HEK293T (cell line): ENCODE measurements at regions not wholly inside any gene's neighbourhood (a gene's known extent, or its start where the extent isn't known, plus 50 kb on each side); places are given as distances from the start of the nearest gene placed in this dataset.

Experiments
- CTCF ChIA-PET: fragments of 350-600 bp; formaldehyde crosslinking; extraction: SDS; loops from one replicate; lab custom pipeline; 2021; ENCODE audit warnings: antibody characterized with exemption, inconsistent platforms; lab: Yijun Ruan, JAX
- POLR2A ChIA-PET: fragments of 350-600 bp; formaldehyde crosslinking; extraction: SDS; loops from one replicate; lab custom pipeline; 2020; ENCODE audit warnings: antibody characterized with exemption, inconsistent platforms; lab: Yijun Ruan, JAX
- DNase-seq: peaks from one replicate; pipeline ENCODE4 v3.0.0; 2012; ENCODE audit warnings: mixed read lengths; ENCODE audit errors: extremely low spot score
- ARNT ChIP-seq: fragments of 450-650 bp; IDR thresholded peaks from 2 replicates; pipeline ENCODE4 v1.6.1; 2017; ENCODE audit warnings: mild to moderate bottlenecking
- BHLHE40 ChIP-seq: fragments of 450-650 bp; IDR thresholded peaks from 2 replicates; pipeline ENCODE4 v1.6.1; 2016; ENCODE audit warnings: mild to moderate bottlenecking, moderate library complexity, borderline replicate concordance
- CTBP1 ChIP-seq: fragments of 450-650 bp; IDR thresholded peaks from 2 replicates; pipeline ENCODE4 v1.6.1; 2016; ENCODE audit warnings: borderline replicate concordance
- ELF4 ChIP-seq: fragments of 450-650 bp; IDR thresholded peaks from 2 replicates; pipeline ENCODE4 v1.6.1; 2017; ENCODE audit warnings: antibody characterized with exemption
- FOXA1 ChIP-seq: fragments of 450-650 bp; IDR thresholded peaks from 2 replicates; pipeline ENCODE4 v1.6.1; 2016; ENCODE audit warnings: mild to moderate bottlenecking
- FOXK2 ChIP-seq: fragments of 450-650 bp; IDR thresholded peaks from 2 replicates; pipeline ENCODE4 v1.6.1; 2016; ENCODE audit warnings: mild to moderate bottlenecking
- FOXM1 ChIP-seq: fragments of 450-650 bp; IDR thresholded peaks from 2 replicates; pipeline ENCODE4 v1.6.1; 2017; ENCODE audit warnings: mild to moderate bottlenecking, borderline replicate concordance
- HDGF ChIP-seq: fragments of 450-650 bp; IDR thresholded peaks from 2 replicates; pipeline ENCODE4 v1.6.1; 2017; ENCODE audit warnings: antibody characterized with exemption, borderline replicate concordance
- L3MBTL2 ChIP-seq: fragments of 450-650 bp; conservative IDR thresholded peaks from 2 replicates; pipeline ENCODE4 v1.6.1; 2016; ENCODE audit warnings: mild to moderate bottlenecking
- LEF1 ChIP-seq: fragments of 450-650 bp; IDR thresholded peaks from 2 replicates; pipeline ENCODE4 v1.6.1; 2017; ENCODE audit warnings: mild to moderate bottlenecking, borderline replicate concordance
- NFRKB ChIP-seq: fragments of 450-650 bp; IDR thresholded peaks from 2 replicates; pipeline ENCODE4 v1.6.1; 2016; ENCODE audit warnings: mild to moderate bottlenecking, moderate library complexity
- PKNOX1 ChIP-seq: fragments of 450-650 bp; IDR thresholded peaks from 2 replicates; pipeline ENCODE4 v1.6.1; 2016
- SP1 ChIP-seq: fragments of 450-650 bp; IDR thresholded peaks from 2 replicates; pipeline ENCODE4 v1.6.1; 2017
- SUZ12 ChIP-seq: fragments of 450-650 bp; IDR thresholded peaks from 2 replicates; pipeline ENCODE4 v1.6.1; 2016; ENCODE audit warnings: mild to moderate bottlenecking
- TARDBP ChIP-seq: fragments of 450-650 bp; IDR thresholded peaks from 2 replicates; pipeline ENCODE4 v1.6.1; 2016
- ZNF384 ChIP-seq: fragments of 450-650 bp; IDR thresholded peaks from 2 replicates; pipeline ENCODE4 v1.6.1; 2016

DNA sequence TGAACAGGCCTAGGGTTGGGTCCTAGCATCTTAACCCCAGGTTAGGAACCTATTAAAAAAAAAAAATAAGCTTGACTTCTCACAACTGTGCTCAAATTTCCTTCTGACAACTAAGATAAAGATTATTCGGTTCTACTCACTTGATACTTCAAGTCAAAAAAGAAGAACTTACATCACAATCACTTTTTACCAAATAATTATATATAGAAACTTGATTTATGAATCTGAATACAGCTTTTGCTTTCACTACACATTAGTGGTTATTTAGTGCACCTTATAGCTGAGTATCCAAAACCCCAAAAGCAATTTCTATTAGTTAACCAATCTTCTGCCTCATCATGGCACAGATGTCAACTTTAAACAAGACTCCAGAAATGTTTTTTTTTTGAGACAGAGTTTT, 119.0 kb upstream of the DST start:
- CTCF ChIA-PET, result interaction anchor here (0.6 to 0.8 kb wide), 2 partner anchors 57 to 445 kb away, joined by 3 read pairs; no protein-coding TSS in a partner anchor
- POLR2A ChIA-PET, result interaction anchor here (1.1 kb wide), 1 partner anchor 83 kb away, joined by 4 read pairs; no protein-coding TSS in a partner anchor
- DNase-seq, result no peak
- TF ChIP-seq ZNF384 (no peak), FOXA1 (no peak), L3MBTL2 (no peak), TARDBP (no peak), LEF1 (no peak), NFRKB (no peak), ELF4 (no peak), HDGF (no peak), FOXK2 (no peak), PKNOX1 (no peak), SUZ12 (no peak), SP1 (no peak), CTBP1 (no peak), BHLHE40 (no peak), ARNT (no peak), FOXM1 (no peak)

DNA sequence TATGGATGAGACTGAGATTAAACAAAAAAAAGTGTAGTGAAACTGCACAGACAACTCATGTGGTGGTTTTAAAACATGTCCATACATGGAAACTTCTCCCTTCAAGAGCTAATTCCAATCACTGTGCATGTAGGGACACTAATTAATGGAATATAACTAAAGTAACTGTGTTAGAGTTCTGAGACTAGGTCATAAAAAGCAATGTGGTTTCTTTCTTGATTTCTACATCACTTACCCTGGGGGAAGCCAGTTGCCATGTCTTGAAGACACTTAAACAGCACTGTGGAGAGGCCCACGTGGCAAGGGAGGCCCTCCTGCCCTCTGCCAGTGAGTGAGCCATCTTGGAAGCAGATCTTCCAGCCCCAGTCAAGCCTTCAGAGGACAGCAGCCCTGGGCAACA, 118.2 kb upstream of the DST start:
- no peak for DNase-seq
- ChIA-PET CTCF (interaction anchor here (0.8 to 0.9 kb wide), 2 partner anchors 18 to 56 kb away, joined by 3 read pairs; no protein-coding TSS in a partner anchor), POLR2A (interaction anchor here (1.1 kb wide), 1 partner anchor 83 kb away, joined by 4 read pairs; no protein-coding TSS in a partner anchor)
- TF ChIP-seq SUZ12 (no peak), FOXK2 (no peak), ARNT (no peak), SP1 (no peak), LEF1 (no peak), FOXA1 (no peak)

- POLR2A ChIA-PET, result no interaction called here
- no peak for TF ChIP-seq ARNT
- no peak for TF ChIP-seq BHLHE40
- TF ChIP-seq HDGF, result no peak
- TF ChIP-seq ZNF384, result no peak
- TF ChIP-seq LEF1, result no peak
- TF ChIP-seq NFRKB, result no peak
- no peak for TF ChIP-seq SUZ12
- TF ChIP-seq SP1, result no peak
- CTCF ChIA-PET, result interaction anchor here (2.9 kb wide), 1 partner anchor 50 kb away, joined by 11 read pairs; no protein-coding TSS in a partner anchor
- DNase-seq, result no peak
Observed at GRCh38 chr6:56759521-56759920, 116.8 kb upstream of the DST start.

GRCh38 chr6:56758553-56758952, 115.9 kb upstream of the DST start:
- no peak for DNase-seq
- CTCF ChIA-PET, result interaction anchor here (1.2 to 2.9 kb wide), 3 partner anchors 8 to 114 kb away, joined by 4 to 11 read pairs (median 4); no protein-coding TSS in a partner anchor
- POLR2A ChIA-PET, result no interaction called here
- TF ChIP-seq ZNF384 (no peak), TARDBP (no peak), BHLHE40 (no peak)

DNA sequence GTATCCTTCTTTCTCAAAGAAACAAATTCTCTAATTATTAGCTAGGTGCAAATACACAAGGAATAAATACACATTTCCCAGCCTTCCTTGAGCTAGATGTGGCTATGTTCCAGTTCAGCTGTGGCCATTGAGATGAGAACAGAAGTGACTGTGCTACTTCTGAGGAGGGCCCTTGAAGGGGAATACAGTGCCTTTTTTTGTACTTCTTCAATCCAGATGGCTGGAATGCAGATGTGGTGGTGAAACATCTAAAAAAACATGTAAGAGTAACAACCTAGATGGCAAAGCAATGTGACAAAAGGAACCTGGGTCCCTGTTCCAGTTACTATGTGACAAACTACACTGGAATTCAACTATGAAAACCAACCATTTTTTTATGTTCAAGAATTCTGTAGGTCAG, 115.4 kb upstream of the DST start:
- ChIA-PET CTCF (interaction anchor here (0.6 to 2.9 kb wide), 5 partner anchors 8 to 114 kb away, joined by 3 to 11 read pairs (median 4); no protein-coding TSS in a partner anchor), POLR2A (no interaction called here)
- TF ChIP-seq LEF1, result no peak
- no peak for TF ChIP-seq FOXK2
- TF ChIP-seq HDGF, result no peak
- no peak for TF ChIP-seq PKNOX1
- DNase-seq, result no peak

GRCh38 chr6:56757588-56757984, 114.9 kb upstream of the DST start:
- ChIA-PET CTCF (interaction anchor here (0.6 to 2.9 kb wide), 7 partner anchors 9 to 113 kb away, joined by 3 to 11 read pairs (median 3); no protein-coding TSS in a partner anchor), POLR2A (interaction anchor here (0.6 kb wide), 1 partner anchor 42 kb away, joined by 3 read pairs; no protein-coding TSS in a partner anchor)
- TF ChIP-seq FOXM1 (no peak), NFRKB (no peak), L3MBTL2 (no peak), FOXK2 (no peak), HDGF (no peak), ZNF384 (no peak), TARDBP (no peak), CTBP1 (no peak), SUZ12 (no peak), PKNOX1 (no peak)
- DNase-seq, result peak; percentile 26
